HepG2 (cell line): ENCODE measurements at regions not wholly inside any gene's neighbourhood (a gene's known extent, or its start where the extent isn't known, plus 50 kb on each side); places are given as distances from the start of the nearest gene placed in this dataset.

ENCODE experiments used
- ATF3 ChIP-seq: sonication (generic); formaldehyde crosslinking; IDR thresholded peaks from 2 replicates; pipeline ENCODE4 v1.4.0; 2020; ENCODE audit warnings: missing genetic modification reagents
- CTCF ChIP-seq: sonication (generic); formaldehyde crosslinking; IDR thresholded peaks from 2 replicates; pipeline ENCODE4 v1.5.0; 2020; ENCODE audit warnings: mild to moderate bottlenecking, missing genetic modification reagents, moderate library complexity
- JUND ChIP-seq: sonication (generic); formaldehyde crosslinking; IDR thresholded peaks from 2 replicates; pipeline ENCODE4 v1.8.0; 2022; ENCODE audit warnings: mild to moderate bottlenecking, missing genetic modification reagents
- MTF1 ChIP-seq: sonication (generic); formaldehyde crosslinking; IDR thresholded peaks from 2 replicates; pipeline ENCODE4 v1.5.0; 2020; ENCODE audit warnings: missing genetic modification reagents
- TMF1 ChIP-seq: sonication (generic); formaldehyde crosslinking; IDR thresholded peaks from 2 replicates; pipeline ENCODE4 v1.8.1; 2022; ENCODE audit warnings: low read depth, missing genetic modification reagents
- TRIM24 ChIP-seq: sonication (generic); formaldehyde crosslinking; IDR thresholded peaks from 2 replicates; pipeline ENCODE4 v1.8.0; 2022; ENCODE audit warnings: mild to moderate bottlenecking, missing genetic modification reagents
- YY1 ChIP-seq: IDR thresholded peaks from 2 replicates; pipeline ENCODE4 v1.6.1; 2011; ENCODE audit warnings: low read length, low read depth, moderate library complexity, mild to moderate bottlenecking; ENCODE audit not compliant: insufficient read depth, insufficient replicate concordance
- ZBTB2 ChIP-seq: sonication (generic); formaldehyde crosslinking; IDR thresholded peaks from 2 replicates; pipeline ENCODE4 v1.8.0; 2022; ENCODE audit warnings: low read depth, missing genetic modification reagents
- ZNF232 ChIP-seq: sonication (generic); formaldehyde crosslinking; IDR thresholded peaks from 2 replicates; pipeline ENCODE4 v1.4.0; 2020; ENCODE audit warnings: missing genetic modification reagents, borderline replicate concordance
- ZNF446 ChIP-seq: sonication (generic); formaldehyde crosslinking; IDR thresholded peaks from 2 replicates; pipeline ENCODE4 v1.5.0; 2020; ENCODE audit warnings: mild to moderate bottlenecking, missing genetic modification reagents
- ZNF678 ChIP-seq: sonication (generic); formaldehyde crosslinking; IDR thresholded peaks from 2 replicates; pipeline ENCODE4 v1.4.0; 2020; ENCODE audit warnings: mild to moderate bottlenecking, missing genetic modification reagents

- no peak for TF ChIP-seq CTCF (CRISPR knock-in tag)
- TF ChIP-seq ZBTB2 (CRISPR knock-in tag), result no peak
- TF ChIP-seq YY1, result no peak
- no peak for TF ChIP-seq TRIM24
- no peak for TF ChIP-seq ZNF678 (CRISPR knock-in tag)
- TF ChIP-seq ZNF446 (CRISPR knock-in tag), result no peak
- TF ChIP-seq JUND, result no peak
- no peak for TF ChIP-seq MTF1
- TF ChIP-seq ATF3, result no peak
- no peak for TF ChIP-seq ZNF232 (CRISPR knock-in tag)
- no peak for TF ChIP-seq TMF1 (CRISPR knock-in tag)
Measured at GRCh38 chr17:27066315-27066714, 227.6 kb upstream of the WSB1 start.
